ENCODE measurements at regions not wholly inside any gene's neighbourhood (a gene's known extent, or its start where the extent isn't known, plus 50 kb on each side); places are given as distances from the start of the nearest gene placed in this dataset.
A peak's percentile ranks its signal among the peaks of the same experiment; 100 is the strongest.

- Mint-ChIP-seq H3K36me3 (ENCODE audit: insufficient read depth, unreplicated experiment) (no peaks in the 10 kb centered on the region), H3K9me3 (ENCODE audit: unreplicated experiment) (peaks cover under 1% of the 10 kb centered on the region), H3K4me1 (ENCODE audit: insufficient read depth, unreplicated experiment) (peaks cover 4% of the 10 kb centered on the region), H3K4me3 (ENCODE audit: unreplicated experiment) (no peak overlapping the region), H3K27ac (ENCODE audit: low read depth, unreplicated experiment) (no peak overlapping the region), H3K27me3 (ENCODE audit: insufficient read depth, unreplicated experiment) (no peaks in the 10 kb centered on the region)
- no TSS peak for BruUV-seq (replicated peaks)
- intact Hi-C loops (cut with micrococcal nuclease), result loop anchor here (10.0 kb wide), 1 partner anchor 215 kb away; no protein-coding TSS in a partner anchor
- TF ChIP-seq, protein P1, sequence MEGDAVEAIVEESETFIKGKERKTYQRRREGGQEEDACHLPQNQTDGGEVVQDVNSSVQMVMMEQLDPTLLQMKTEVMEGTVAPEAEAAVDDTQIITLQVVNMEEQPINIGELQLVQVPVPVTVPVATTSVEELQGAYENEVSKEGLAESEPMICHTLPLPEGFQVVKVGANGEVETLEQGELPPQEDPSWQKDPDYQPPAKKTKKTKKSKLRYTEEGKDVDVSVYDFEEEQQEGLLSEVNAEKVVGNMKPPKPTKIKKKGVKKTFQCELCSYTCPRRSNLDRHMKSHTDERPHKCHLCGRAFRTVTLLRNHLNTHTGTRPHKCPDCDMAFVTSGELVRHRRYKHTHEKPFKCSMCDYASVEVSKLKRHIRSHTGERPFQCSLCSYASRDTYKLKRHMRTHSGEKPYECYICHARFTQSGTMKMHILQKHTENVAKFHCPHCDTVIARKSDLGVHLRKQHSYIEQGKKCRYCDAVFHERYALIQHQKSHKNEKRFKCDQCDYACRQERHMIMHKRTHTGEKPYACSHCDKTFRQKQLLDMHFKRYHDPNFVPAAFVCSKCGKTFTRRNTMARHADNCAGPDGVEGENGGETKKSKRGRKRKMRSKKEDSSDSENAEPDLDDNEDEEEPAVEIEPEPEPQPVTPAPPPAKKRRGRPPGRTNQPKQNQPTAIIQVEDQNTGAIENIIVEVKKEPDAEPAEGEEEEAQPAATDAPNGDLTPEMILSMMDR (IDR thresholded peaks at IDR 0.05; ENCODE audit: unreplicated experiment), result no peak
- DNase-seq (ENCODE audit: unreplicated experiment), result peak; percentile 79
- CTCF ChIA-PET, result interaction anchor here (0.6 kb wide), 1 partner anchor 621 kb away, joined by 3 read pairs; no protein-coding TSS in a partner anchor
- POLR2A ChIA-PET, result no interaction called here
These were observed 71.1 kb upstream of the KCNIP4 start for GRCh38 chr4:22019676-22020075.

DNA sequence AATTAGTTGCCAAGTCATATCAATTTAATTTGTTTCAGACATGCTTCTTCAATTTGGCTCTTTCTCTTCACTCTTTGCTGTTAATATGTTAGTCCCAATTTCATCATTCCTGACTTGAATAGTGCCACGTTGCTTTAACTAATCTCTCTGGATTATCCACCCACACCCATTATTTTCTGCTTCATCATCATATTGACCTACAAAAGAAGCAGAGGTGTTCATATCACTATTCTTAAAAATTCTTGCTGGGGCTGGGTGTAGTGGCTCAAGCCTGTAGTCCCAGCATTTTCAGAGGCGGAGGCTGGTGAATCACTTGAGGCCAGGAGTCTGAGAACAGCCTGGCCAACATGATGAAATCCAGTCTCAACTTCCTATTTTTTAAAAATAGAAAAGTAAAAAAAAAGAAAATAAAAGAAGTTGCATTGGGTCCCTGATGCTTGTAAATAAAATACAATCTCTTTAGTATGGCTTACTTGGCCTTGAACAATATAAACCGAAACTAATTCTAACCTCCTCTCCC, 65.7 kb upstream of the KCNIP4 start:
- ChIA-PET POLR2A (no interaction called here), CTCF (no interaction called here)
- Mint-ChIP-seq H3K9me3 (ENCODE audit: unreplicated experiment) (no peaks in the 10 kb centered on the region), H3K4me1 (ENCODE audit: insufficient read depth, unreplicated experiment) (peaks cover 7% of the 10 kb centered on the region), H3K27ac (ENCODE audit: low read depth, unreplicated experiment) (peak overlapping the region; percentile 24), H3K27me3 (ENCODE audit: insufficient read depth, unreplicated experiment) (no peaks in the 10 kb centered on the region), H3K4me3 (ENCODE audit: unreplicated experiment) (no peak overlapping the region), H3K36me3 (ENCODE audit: insufficient read depth, unreplicated experiment) (no peaks in the 10 kb centered on the region)
- TF ChIP-seq, protein P1 (IDR thresholded peaks at IDR 0.05; ENCODE audit: unreplicated experiment), result no peak
- peak; percentile 24 for DNase-seq (ENCODE audit: unreplicated experiment)
- no TSS peak for BruUV-seq (replicated peaks)
- intact Hi-C loops (cut with micrococcal nuclease), result loop anchor here (10.0 kb wide), 1 partner anchor 209 kb away; no protein-coding TSS in a partner anchor

DNA sequence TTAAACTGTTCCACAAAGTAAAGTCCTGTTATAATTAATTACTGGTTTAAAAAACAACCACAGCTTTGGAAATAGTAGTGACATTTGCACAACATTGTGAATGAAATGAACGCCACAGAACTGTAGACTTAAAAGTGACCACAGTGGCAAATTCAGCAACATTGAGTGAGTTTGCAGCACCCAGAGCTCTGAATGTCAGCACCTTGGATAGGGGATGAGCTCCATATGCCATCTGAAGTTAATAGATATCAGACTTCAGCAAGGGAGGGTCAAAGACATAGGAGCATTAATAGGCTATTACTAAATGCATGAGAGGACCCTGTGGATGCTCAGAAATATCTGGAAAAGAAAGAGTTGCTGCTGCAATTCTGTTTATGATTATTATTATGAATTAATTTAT, 55.3 kb upstream of the KCNIP4 start:
- intact Hi-C loops (cut with micrococcal nuclease), result no loop called here
- H3K27me3 Mint-ChIP-seq (ENCODE audit: insufficient read depth, unreplicated experiment), result no peaks in the 10 kb centered on the region
- H3K36me3 Mint-ChIP-seq (ENCODE audit: insufficient read depth, unreplicated experiment), result no peaks in the 10 kb centered on the region
- H3K27ac Mint-ChIP-seq (ENCODE audit: low read depth, unreplicated experiment), result no peak overlapping the region
- CTCF ChIA-PET, result interaction anchor here (0.8 kb wide), 1 partner anchor 452 kb away, joined by 3 read pairs; no protein-coding TSS in a partner anchor
- no TSS peak for BruUV-seq (replicated peaks)
- no peak overlapping the region for H3K4me3 Mint-ChIP-seq (ENCODE audit: unreplicated experiment)
- TF ChIP-seq, protein P1 (IDR thresholded peaks at IDR 0.05; ENCODE audit: unreplicated experiment), result no peak
- no peaks in the 10 kb centered on the region for H3K9me3 Mint-ChIP-seq (ENCODE audit: unreplicated experiment)
- POLR2A ChIA-PET, result no interaction called here
- peak; percentile 2 for DNase-seq (ENCODE audit: unreplicated experiment)
- no peaks in the 10 kb centered on the region for H3K4me1 Mint-ChIP-seq (ENCODE audit: insufficient read depth, unreplicated experiment)

Measured in MCF 10A (cell line).